GM12878 (cell line): ENCODE measurements at regions not wholly inside any gene's neighbourhood (a gene's known extent, or its start where the extent isn't known, plus 50 kb on each side); places are given as distances from the start of the nearest gene placed in this dataset.

ENCODE experiments used
- ATAC-seq: fragments of 200-7000 bp; cut with Tn5 transposase; 3 replicates; pipeline ENCODE4 v1.9.1; 2020; ENCODE audit warnings: mild to moderate bottlenecking, moderate library complexity
- BruUV-seq: library from RNA; stranded (reverse); fragments of 400-500 nt; replicated peaks from 2 replicates; lab custom pipeline; 2021; lab: Mats Ljungman, UMichigan
- CTCF ChIA-PET: fragments of 300-600 bp; sonication (Branson Sonifier 250); formaldehyde crosslinking; extraction: SDS; loops from one replicate; lab custom pipeline; 2021; ENCODE audit warnings: inconsistent platforms; lab: Yijun Ruan, JAX
- POLR2A ChIA-PET: fragments of 350-600 bp; formaldehyde crosslinking; extraction: SDS; loops from one replicate; lab custom pipeline; 2021; ENCODE audit warnings: inconsistent platforms; lab: Charles Lee
- RAD21 ChIA-PET: fragments of 300-600 bp; sonication (Branson Sonifier 250); formaldehyde crosslinking; loops from one replicate; lab custom pipeline; 2023; ENCODE audit warnings: antibody characterized with exemption; ENCODE audit not compliant: unreplicated experiment; lab: Charles Lee
- SMC1A ChIA-PET: fragments of 300-600 bp; sonication (Branson Sonifier 250); formaldehyde crosslinking; loops from one replicate; lab custom pipeline; 2023; ENCODE audit not compliant: unreplicated experiment, uncharacterized antibody; lab: Charles Lee
- DNase-seq: peaks from one replicate; pipeline ENCODE4 v3.0.0-alpha.2; 2011; ENCODE audit warnings: low read depth, low spot score
- FAIRE-seq: peaks from 3 replicates; lab custom pipeline; 2011; peaks lifted over from hg19 to GRCh38; lab: Jason Lieb, UNC
- H2AFZ ChIP-seq: 2 replicates; pipeline ENCODE4 v1.6.0; 2011; ENCODE audit warnings: low read depth, low read length, control low read depth; ENCODE audit not compliant: control insufficient read depth
- H3K27ac ChIP-seq: 2 replicates; pipeline ENCODE4 v1.5.1; 2011; ENCODE audit warnings: control low read depth; ENCODE audit not compliant: control insufficient read depth, insufficient read depth
- H3K27me3 ChIP-seq, 2 experiments: replicated peaks in 1 of 2; 2 replicates each; pipeline versions ENCODE4 v1.6.0 to v1.6.1; 2011; ENCODE audit warnings: low read length in 1 of 2; ENCODE audit not compliant: control insufficient read depth in 2 of 2, insufficient read depth in 2 of 2
- H3K36me3 ChIP-seq, 2 experiments: 2 replicates each; pipeline ENCODE4 v1.5.1; 2011; ENCODE audit warnings: low read length in 1 of 2; ENCODE audit not compliant: control insufficient read depth in 2 of 2, insufficient read depth in 2 of 2
- H3K4me1 ChIP-seq: 2 replicates; pipeline ENCODE4 v1.6.1; 2011; ENCODE audit warnings: mild to moderate bottlenecking, low read length, moderate library complexity, mixed read lengths; ENCODE audit not compliant: control insufficient read depth, insufficient read depth
- H3K4me2 ChIP-seq: 2 replicates; pipeline ENCODE4 v1.6.0; 2011; ENCODE audit warnings: control low read depth; ENCODE audit not compliant: control insufficient read depth, insufficient read depth
- H3K4me3 ChIP-seq: fragments of 200-600 bp; sonication (generic); 2 replicates; pipeline ENCODE4 v1.5.1; 2016
- H3K79me2 ChIP-seq: 2 replicates; pipeline ENCODE4 v1.6.0; 2011; ENCODE audit warnings: low read length; ENCODE audit not compliant: control insufficient read depth, insufficient read depth
- H3K9ac ChIP-seq: 2 replicates; pipeline ENCODE4 v1.8.0; 2011; ENCODE audit warnings: low read length, control low read depth, mixed read lengths; ENCODE audit not compliant: control insufficient read depth, insufficient read depth
- H3K9me3 ChIP-seq: replicated peaks from 3 replicates; pipeline ENCODE4 v1.5.1; 2011; ENCODE audit warnings: mild to moderate bottlenecking, low read length; ENCODE audit not compliant: control insufficient read depth, insufficient read depth
- H4K20me1 ChIP-seq: 2 replicates; pipeline ENCODE4 v1.6.0; 2011; ENCODE audit not compliant: control insufficient read depth, insufficient read depth
- CREM ChIP-seq: IDR thresholded peaks from 2 replicates; pipeline ENCODE4 v1.6.1; 2014; ENCODE audit warnings: antibody characterized with exemption, low read depth
- CUX1 ChIP-seq: IDR thresholded peaks from 2 replicates; pipeline ENCODE4 v1.6.1; 2012; ENCODE audit warnings: improper control_type of control experiment, low read depth, low read length; ENCODE audit not compliant: insufficient replicate concordance
- LARP7 ChIP-seq: fragments of 450-650 bp; IDR thresholded peaks from 2 replicates; pipeline ENCODE4 v1.6.1; 2017; ENCODE audit warnings: mild to moderate bottlenecking
- NKRF ChIP-seq: fragments of 450-650 bp; conservative IDR thresholded peaks from 2 replicates; pipeline ENCODE4 v1.6.1; 2017; ENCODE audit warnings: mild to moderate bottlenecking, moderate library complexity
- PBX3 ChIP-seq: IDR thresholded peaks from 2 replicates; pipeline ENCODE4 v1.6.1; 2011; ENCODE audit warnings: mild to moderate bottlenecking, low read depth, low read length, moderate library complexity; ENCODE audit not compliant: insufficient replicate concordance
- POU2F2 ChIP-seq: IDR thresholded peaks from 3 replicates; pipeline ENCODE4 v1.6.1; 2011; ENCODE audit warnings: low read depth, mild to moderate bottlenecking, low read length, borderline replicate concordance
- RAD21 ChIP-seq: IDR thresholded peaks from 2 replicates; pipeline ENCODE4 v1.6.1; 2011; ENCODE audit warnings: mild to moderate bottlenecking, low read depth, low read length, moderate library complexity; ENCODE audit not compliant: insufficient read depth
- SMC3 ChIP-seq: IDR thresholded peaks from 2 replicates; pipeline ENCODE4 v1.6.1; 2011; ENCODE audit warnings: low read length, improper control_type of control experiment, borderline replicate concordance
- SREBF1 ChIP-seq: IDR thresholded peaks from 2 replicates; pipeline ENCODE4 v1.6.1; 2012; ENCODE audit warnings: mild to moderate bottlenecking, low read length
- STAT3 ChIP-seq: IDR thresholded peaks from 2 replicates; pipeline ENCODE4 v1.6.1; 2011; ENCODE audit warnings: low read depth, low read length, improper control_type of control experiment
- TARDBP ChIP-seq: IDR thresholded peaks from 2 replicates; pipeline ENCODE4 v1.6.1; 2016; ENCODE audit warnings: borderline replicate concordance
- WGBS: methylation state at CpG from one replicate; pipeline ENCODE4 v1.1.6; 2016; ENCODE audit warnings: low lambda C conversion rate; ENCODE audit not compliant: insufficient replicate concordance, insufficient coverage; ENCODE audit errors: missing lambda C conversion rate; 5-methylcytosine and 5-hydroxymethylcytosine counted together
- in situ Hi-C: fragments of 300-500 bp; cut with MboI; formaldehyde crosslinking; loops from 9 replicates; pipeline ENCODE4 v1.14.3; 2018; ENCODE audit warnings: mixed read lengths
- intact Hi-C: fragments of 100-400 bp; cut with micrococcal nuclease; formaldehyde crosslinking; loops from one replicate; pipeline ENCODE4 v1.14.2; 2022; ENCODE audit not compliant: unreplicated experiment
- TF ChIP-seq, protein P1 (sequence below), 3 experiments: IDR thresholded peaks in 2 of 3; conservative IDR thresholded peaks in 1 of 3; 2 replicates each; pipeline ENCODE4 v1.5.1; 2011; ENCODE audit warnings: low read depth in 3 of 3, low read length in 3 of 3, mild to moderate bottlenecking in 3 of 3, control low read depth in 2 of 3, moderate library complexity in 2 of 3, inconsistent platforms in 1 of 3, mixed read lengths in 1 of 3; ENCODE audit not compliant: control insufficient read depth in 2 of 3, insufficient read depth in 1 of 3; ENCODE audit errors: extremely low read depth in 1 of 3

DNA sequence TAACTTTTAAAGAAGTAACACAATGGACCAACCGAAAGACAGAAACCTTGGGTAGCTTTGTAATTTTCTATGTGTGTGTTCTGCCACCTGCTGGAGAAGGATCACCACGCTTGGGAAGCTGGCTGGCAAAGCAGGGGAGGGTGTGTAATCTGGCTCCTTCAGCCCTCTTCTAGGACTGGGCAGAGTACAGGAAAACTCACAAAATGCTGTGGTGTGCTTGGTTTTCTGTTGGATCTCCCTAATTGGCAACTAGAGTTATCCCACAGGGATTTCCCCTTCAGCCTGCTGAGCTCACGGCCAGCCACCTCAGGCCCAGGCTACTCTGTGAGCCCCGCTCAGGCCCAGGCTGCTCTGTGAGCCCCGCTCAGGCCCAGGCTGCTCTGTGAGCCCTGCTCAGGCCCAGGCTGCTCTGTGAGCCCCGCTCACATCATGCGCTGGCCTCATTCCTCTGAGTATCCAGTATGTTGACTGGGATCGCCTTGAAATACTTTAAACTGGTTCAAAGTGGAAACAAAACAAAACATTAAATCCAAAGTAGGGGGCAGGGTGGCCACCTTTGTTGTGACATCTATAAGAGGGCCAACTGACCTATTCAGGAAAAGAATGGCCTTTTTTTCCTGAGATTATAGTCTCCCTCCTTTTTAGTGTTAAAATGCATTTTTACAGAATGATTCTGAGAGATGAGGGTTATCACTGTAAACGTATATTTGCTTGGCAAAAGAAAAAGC lies 52.0 kb upstream of the RNU6-8 start:
- WGBS, result 64% methylated on average over 9 of the region's 9 CpGs
- no peak for TF ChIP-seq CREM
- no peak for TF ChIP-seq LARP7
- TF ChIP-seq PBX3, result no peak
- TF ChIP-seq RAD21, result peak; percentile 82
- no peak for TF ChIP-seq TARDBP
- peak; percentile 86 for TF ChIP-seq SMC3
- TF ChIP-seq STAT3, result no peak
- TF ChIP-seq, protein P1, sequence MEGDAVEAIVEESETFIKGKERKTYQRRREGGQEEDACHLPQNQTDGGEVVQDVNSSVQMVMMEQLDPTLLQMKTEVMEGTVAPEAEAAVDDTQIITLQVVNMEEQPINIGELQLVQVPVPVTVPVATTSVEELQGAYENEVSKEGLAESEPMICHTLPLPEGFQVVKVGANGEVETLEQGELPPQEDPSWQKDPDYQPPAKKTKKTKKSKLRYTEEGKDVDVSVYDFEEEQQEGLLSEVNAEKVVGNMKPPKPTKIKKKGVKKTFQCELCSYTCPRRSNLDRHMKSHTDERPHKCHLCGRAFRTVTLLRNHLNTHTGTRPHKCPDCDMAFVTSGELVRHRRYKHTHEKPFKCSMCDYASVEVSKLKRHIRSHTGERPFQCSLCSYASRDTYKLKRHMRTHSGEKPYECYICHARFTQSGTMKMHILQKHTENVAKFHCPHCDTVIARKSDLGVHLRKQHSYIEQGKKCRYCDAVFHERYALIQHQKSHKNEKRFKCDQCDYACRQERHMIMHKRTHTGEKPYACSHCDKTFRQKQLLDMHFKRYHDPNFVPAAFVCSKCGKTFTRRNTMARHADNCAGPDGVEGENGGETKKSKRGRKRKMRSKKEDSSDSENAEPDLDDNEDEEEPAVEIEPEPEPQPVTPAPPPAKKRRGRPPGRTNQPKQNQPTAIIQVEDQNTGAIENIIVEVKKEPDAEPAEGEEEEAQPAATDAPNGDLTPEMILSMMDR (IDR thresholded peaks at IDR 0.05 in 2 of 3, conservative IDR thresholded peaks at IDR 0.05 in 1 of 3; ENCODE audit: control insufficient read depth in 2 of 3, extremely low read depth in 1 of 3, insufficient read depth in 1 of 3, low read depth in 3 of 3, low read length in 3 of 3), result peak; percentile 70 to 85 (median 70); a peak in 5 of 6 replicates
- no peak for TF ChIP-seq CUX1
- no peak for TF ChIP-seq NKRF
- 0 out of 3 replicates have a peak, but pooled peaks have one; percentile 17 for TF ChIP-seq POU2F2
- TF ChIP-seq SREBF1, result no peak

More for the DNA sequence above, 52.0 kb upstream of the RNU6-8 start:
- no peak overlapping the region for H3K27ac ChIP-seq
- H3K9ac ChIP-seq, result no peak overlapping the region
- RAD21 ChIA-PET, result interaction anchor here (0.8 to 5.8 kb wide), 24 partner anchors 9 to 867 kb away, joined by 3 to 99 read pairs (median 5); partner anchors contain the start of genes ARHGAP5, DTD2 and HEATR5A
- SMC1A ChIA-PET, result interaction anchor here (0.6 to 7.6 kb wide), 29 partner anchors 11 to 790 kb away, joined by 3 to 154 read pairs (median 4); partner anchors contain the start of gene ARHGAP5
- no peak overlapping the region for H3K4me3 ChIP-seq
- no peak overlapping the region for H3K4me2 ChIP-seq
- CTCF ChIA-PET, result interaction anchor here (0.5 to 11.7 kb wide), 42 partner anchors 8 to 984 kb away, joined by 3 to 300 read pairs (median 4); partner anchors contain the start of genes ARHGAP5, DTD2 and RNU6-8
- ATAC-seq (peak; percentile 77), FAIRE-seq (peak; percentile 41), DNase-seq (no peak)
- POLR2A ChIA-PET, result no interaction called here
- no peak overlapping the region for H2AFZ ChIP-seq
- no peaks in the 10 kb centered on the region for H3K36me3 ChIP-seq
- no peaks in the 10 kb centered on the region for H3K27me3 ChIP-seq
- intact Hi-C loops (loop anchor here (2.0 to 5.0 kb wide), 4 partner anchors 117 to 744 kb away; no protein-coding TSS in a partner anchor), in situ Hi-C loops (loop anchor here (5.0 kb wide), 4 partner anchors 183 to 748 kb away; no protein-coding TSS in a partner anchor)
- peaks cover 16% of the 10 kb centered on the region for H3K4me1 ChIP-seq
- no peaks in the 10 kb centered on the region for H4K20me1 ChIP-seq
- no TSS peak for BruUV-seq
- H3K79me2 ChIP-seq, result no peaks in the 10 kb centered on the region
- no peaks in the 10 kb centered on the region for H3K9me3 ChIP-seq
